Progenitor cell of endocrine pancreas (in vitro differentiated cells): ENCODE measurements at regions not wholly inside any gene's neighbourhood (a gene's known extent, or its start where the extent isn't known, plus 50 kb on each side); places are given as distances from the start of the nearest gene placed in this dataset.

Experiments
- DNase-seq: peaks from one replicate; pipeline ENCODE4 v3.0.0; 2021; ENCODE audit warnings: low spot score; ENCODE audit not compliant: unreplicated experiment
- H3K27ac Mint-ChIP-seq: 2 replicates; pipeline ENCODE4 v1.8.0; 2021; ENCODE audit warnings: mild to moderate bottlenecking, moderate library complexity, mixed read lengths
- H3K27me3 Mint-ChIP-seq: 2 replicates; pipeline ENCODE4 v1.8.0; 2021; ENCODE audit warnings: mixed read lengths
- H3K36me3 Mint-ChIP-seq: 2 replicates; pipeline ENCODE4 v1.8.0; 2022; ENCODE audit warnings: mixed read lengths; ENCODE audit not compliant: insufficient read depth
- H3K4me1 Mint-ChIP-seq: 2 replicates; pipeline ENCODE4 v1.8.0; 2021; ENCODE audit warnings: low read depth, mixed read lengths
- H3K4me3 Mint-ChIP-seq: 2 replicates; pipeline ENCODE4 v1.8.0; 2021; ENCODE audit warnings: low read depth, mild to moderate bottlenecking, moderate library complexity, mixed read lengths
- H3K9me3 Mint-ChIP-seq: 2 replicates; pipeline ENCODE4 v1.8.0; 2021; ENCODE audit warnings: low read depth, mixed read lengths
- TF ChIP-seq, protein P1 (sequence below): fragments of 200-600 bp; sonication (generic); IDR thresholded peaks from one replicate; pipeline ENCODE4 v1.5.0; 2021; ENCODE audit warnings: antibody characterized with exemption, mild to moderate bottlenecking; ENCODE audit not compliant: unreplicated experiment

- no peak overlapping the region for H3K4me3 Mint-ChIP-seq
- peaks cover 23% of the 10 kb centered on the region for H3K4me1 Mint-ChIP-seq
- H3K27me3 Mint-ChIP-seq = peaks cover 14% of the 10 kb centered on the region
- TF ChIP-seq, protein P1, sequence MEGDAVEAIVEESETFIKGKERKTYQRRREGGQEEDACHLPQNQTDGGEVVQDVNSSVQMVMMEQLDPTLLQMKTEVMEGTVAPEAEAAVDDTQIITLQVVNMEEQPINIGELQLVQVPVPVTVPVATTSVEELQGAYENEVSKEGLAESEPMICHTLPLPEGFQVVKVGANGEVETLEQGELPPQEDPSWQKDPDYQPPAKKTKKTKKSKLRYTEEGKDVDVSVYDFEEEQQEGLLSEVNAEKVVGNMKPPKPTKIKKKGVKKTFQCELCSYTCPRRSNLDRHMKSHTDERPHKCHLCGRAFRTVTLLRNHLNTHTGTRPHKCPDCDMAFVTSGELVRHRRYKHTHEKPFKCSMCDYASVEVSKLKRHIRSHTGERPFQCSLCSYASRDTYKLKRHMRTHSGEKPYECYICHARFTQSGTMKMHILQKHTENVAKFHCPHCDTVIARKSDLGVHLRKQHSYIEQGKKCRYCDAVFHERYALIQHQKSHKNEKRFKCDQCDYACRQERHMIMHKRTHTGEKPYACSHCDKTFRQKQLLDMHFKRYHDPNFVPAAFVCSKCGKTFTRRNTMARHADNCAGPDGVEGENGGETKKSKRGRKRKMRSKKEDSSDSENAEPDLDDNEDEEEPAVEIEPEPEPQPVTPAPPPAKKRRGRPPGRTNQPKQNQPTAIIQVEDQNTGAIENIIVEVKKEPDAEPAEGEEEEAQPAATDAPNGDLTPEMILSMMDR = no peak
- no peak overlapping the region for H3K27ac Mint-ChIP-seq
- H3K36me3 Mint-ChIP-seq = no peaks in the 10 kb centered on the region
- no peaks in the 10 kb centered on the region for H3K9me3 Mint-ChIP-seq
- DNase-seq = no peak
Measured at GRCh38 chr2:9100080-9100876, 96.8 kb upstream of the MBOAT2 start.

DNA sequence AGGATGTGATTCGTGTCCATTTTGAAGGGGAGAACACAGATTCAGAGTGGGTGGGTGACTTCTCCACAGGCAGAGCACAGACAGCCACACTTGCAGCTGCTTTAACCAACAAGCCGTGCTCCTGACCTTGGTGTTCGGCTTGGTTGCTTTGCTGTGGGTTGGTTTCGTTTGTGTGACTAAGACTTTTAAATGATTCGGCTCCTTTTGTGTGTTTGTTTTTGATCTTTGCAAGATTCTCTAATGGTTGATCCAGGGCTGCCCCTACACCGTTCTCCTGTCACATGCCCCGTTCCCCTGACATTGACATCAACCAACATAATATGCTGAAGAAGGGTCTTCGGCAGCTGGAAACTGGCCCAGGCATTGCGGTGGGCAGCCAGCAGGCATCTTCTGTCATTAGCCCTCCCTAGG, 95.9 kb upstream of the MBOAT2 start:
- TF ChIP-seq, protein P1 = no peak
- DNase-seq = no peak
- no peaks in the 10 kb centered on the region for H3K9me3 Mint-ChIP-seq
- H3K27me3 Mint-ChIP-seq = peaks cover 17% of the 10 kb centered on the region
- H3K4me3 Mint-ChIP-seq = no peak overlapping the region
- peaks cover 23% of the 10 kb centered on the region for H3K4me1 Mint-ChIP-seq
- no peak overlapping the region for H3K27ac Mint-ChIP-seq
- H3K36me3 Mint-ChIP-seq = no peaks in the 10 kb centered on the region

DNA sequence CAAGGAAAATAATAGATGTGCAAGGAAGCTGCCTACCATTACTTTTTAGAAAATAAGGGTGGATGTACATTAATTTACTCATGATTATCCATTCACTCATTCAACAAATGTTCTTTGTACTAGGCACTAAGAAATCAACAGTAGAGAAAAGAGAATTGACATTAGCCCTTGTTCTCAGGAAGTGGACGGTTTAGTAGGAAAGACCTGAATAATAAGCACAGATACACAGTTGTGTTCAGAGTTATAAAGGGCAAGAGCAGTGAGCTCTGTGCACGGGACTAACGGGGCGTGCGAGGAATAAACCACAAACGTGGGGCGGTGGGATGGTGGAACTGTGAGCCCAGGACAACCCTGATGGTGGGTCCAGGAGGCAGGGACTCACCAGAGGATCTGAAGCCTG, 94.4 kb upstream of the MBOAT2 start:
- H3K4me1 Mint-ChIP-seq = peaks cover 11% of the 10 kb centered on the region
- DNase-seq = no peak
- H3K4me3 Mint-ChIP-seq = no peak overlapping the region
- H3K36me3 Mint-ChIP-seq = no peaks in the 10 kb centered on the region
- no peak overlapping the region for H3K27ac Mint-ChIP-seq
- H3K27me3 Mint-ChIP-seq = peaks cover 22% of the 10 kb centered on the region
- TF ChIP-seq, protein P1 = no peak
- no peaks in the 10 kb centered on the region for H3K9me3 Mint-ChIP-seq

DNA sequence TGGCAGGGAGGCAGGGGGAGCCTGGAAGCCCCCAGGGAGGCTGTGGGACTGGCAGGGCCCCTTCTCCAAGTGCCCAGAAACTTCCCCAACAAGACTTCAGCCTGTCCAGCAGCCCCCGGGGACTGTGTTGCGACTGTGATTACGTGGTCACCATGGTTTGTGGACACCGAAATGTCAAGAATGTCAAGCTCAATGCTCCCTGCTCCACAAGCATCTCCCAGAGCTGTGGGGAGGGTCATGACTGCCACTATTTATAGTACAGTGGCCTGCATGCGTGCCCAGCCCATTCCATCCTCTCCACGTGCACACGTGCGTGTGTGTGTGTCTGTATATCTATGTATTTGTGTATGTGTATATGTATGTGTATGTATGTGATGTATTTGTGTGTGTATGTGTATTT, 93.8 kb upstream of the MBOAT2 start:
- Mint-ChIP-seq H3K27me3 (peaks cover 22% of the 10 kb centered on the region), H3K36me3 (no peaks in the 10 kb centered on the region), H3K9me3 (no peaks in the 10 kb centered on the region), H3K4me1 (peaks cover 5% of the 10 kb centered on the region), H3K27ac (no peak overlapping the region), H3K4me3 (no peak overlapping the region)
- DNase-seq = no peak
- TF ChIP-seq, protein P1 = no peak

- H3K9me3 Mint-ChIP-seq = no peaks in the 10 kb centered on the region
- TF ChIP-seq, protein P1 = no peak
- no peak overlapping the region for H3K27ac Mint-ChIP-seq
- no peak for DNase-seq
- peaks cover 22% of the 10 kb centered on the region for H3K27me3 Mint-ChIP-seq
- no peak overlapping the region for H3K4me3 Mint-ChIP-seq
- no peaks in the 10 kb centered on the region for H3K36me3 Mint-ChIP-seq
- H3K4me1 Mint-ChIP-seq = peaks cover 5% of the 10 kb centered on the region
Measured at GRCh38 chr2:9096761-9097160, 93.3 kb upstream of the MBOAT2 start.
